ENCODE measurements at regions not wholly inside any gene's neighbourhood (a gene's known extent, or its start where the extent isn't known, plus 50 kb on each side); places are given as distances from the start of the nearest gene placed in this dataset.

DNA sequence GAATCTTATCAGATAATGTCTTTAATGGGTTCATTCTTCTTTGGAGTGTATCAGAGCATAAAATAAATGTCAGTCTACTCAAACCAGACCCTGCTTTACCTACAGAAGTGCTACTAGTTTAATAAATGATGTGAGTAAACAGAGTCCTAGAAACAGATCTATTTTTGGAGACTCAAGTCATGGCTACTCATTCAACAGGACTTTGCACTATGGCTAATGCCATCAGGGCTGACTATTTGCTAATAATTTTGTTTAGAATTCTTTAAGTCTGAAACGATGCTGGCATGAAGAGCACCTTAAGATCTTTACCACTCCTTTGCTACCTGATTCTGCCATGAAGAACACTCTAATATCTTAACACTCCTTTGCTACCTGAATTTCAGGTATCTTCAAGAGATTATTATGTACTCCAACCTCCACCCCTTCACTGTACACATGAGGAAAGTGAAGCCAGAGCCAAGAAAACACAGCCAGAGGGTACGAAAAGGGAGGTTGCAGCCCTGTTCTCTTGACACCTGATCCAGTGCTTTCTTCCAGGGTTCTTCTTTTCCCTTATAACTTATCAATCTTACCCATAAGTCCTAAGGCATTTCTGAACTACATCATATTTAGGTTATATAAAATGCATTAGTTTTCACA, 62.4 kb downstream of the ZNF608 start:
- TF ChIP-seq TAF1 (IDR thresholded peaks at IDR 0.05; ENCODE audit: borderline replicate concordance, insufficient read depth, low read length) = no peak
- TF ChIP-seq FOXP2 (optimal IDR thresholded peaks at IDR 0.05; ENCODE audit: borderline replicate concordance, extremely low read depth, extremely low read length, insufficient read depth) = no peak
- no peak for TF ChIP-seq SIN3A (IDR thresholded peaks at IDR 0.05; ENCODE audit: borderline replicate concordance, insufficient read depth, low read length)
- no peak for TF ChIP-seq POLR2AphosphoS5 (IDR thresholded peaks at IDR 0.05; ENCODE audit: low read depth, low read length)
- TF ChIP-seq, protein P1, sequence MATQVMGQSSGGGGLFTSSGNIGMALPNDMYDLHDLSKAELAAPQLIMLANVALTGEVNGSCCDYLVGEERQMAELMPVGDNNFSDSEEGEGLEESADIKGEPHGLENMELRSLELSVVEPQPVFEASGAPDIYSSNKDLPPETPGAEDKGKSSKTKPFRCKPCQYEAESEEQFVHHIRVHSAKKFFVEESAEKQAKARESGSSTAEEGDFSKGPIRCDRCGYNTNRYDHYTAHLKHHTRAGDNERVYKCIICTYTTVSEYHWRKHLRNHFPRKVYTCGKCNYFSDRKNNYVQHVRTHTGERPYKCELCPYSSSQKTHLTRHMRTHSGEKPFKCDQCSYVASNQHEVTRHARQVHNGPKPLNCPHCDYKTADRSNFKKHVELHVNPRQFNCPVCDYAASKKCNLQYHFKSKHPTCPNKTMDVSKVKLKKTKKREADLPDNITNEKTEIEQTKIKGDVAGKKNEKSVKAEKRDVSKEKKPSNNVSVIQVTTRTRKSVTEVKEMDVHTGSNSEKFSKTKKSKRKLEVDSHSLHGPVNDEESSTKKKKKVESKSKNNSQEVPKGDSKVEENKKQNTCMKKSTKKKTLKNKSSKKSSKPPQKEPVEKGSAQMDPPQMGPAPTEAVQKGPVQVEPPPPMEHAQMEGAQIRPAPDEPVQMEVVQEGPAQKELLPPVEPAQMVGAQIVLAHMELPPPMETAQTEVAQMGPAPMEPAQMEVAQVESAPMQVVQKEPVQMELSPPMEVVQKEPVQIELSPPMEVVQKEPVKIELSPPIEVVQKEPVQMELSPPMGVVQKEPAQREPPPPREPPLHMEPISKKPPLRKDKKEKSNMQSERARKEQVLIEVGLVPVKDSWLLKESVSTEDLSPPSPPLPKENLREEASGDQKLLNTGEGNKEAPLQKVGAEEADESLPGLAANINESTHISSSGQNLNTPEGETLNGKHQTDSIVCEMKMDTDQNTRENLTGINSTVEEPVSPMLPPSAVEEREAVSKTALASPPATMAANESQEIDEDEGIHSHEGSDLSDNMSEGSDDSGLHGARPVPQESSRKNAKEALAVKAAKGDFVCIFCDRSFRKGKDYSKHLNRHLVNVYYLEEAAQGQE (IDR thresholded peaks at IDR 0.05; ENCODE audit: insufficient read depth in 1 of 2, low read depth in 2 of 2, low read length in 2 of 2) = no peak

GRCh38 chr5:124679578-124680199, 66.8 kb downstream of the ZNF608 start:
- no peak for TF ChIP-seq POLR2AphosphoS5 (IDR thresholded peaks at IDR 0.05; ENCODE audit: low read depth, low read length)
- TF ChIP-seq, protein P1 (IDR thresholded peaks at IDR 0.05; ENCODE audit: insufficient read depth in 1 of 2, low read depth in 2 of 2, low read length in 2 of 2) = no peak
- no peak for TF ChIP-seq FOXP2 (optimal IDR thresholded peaks at IDR 0.05; ENCODE audit: borderline replicate concordance, extremely low read depth, extremely low read length, insufficient read depth)
- TF ChIP-seq TAF1 (IDR thresholded peaks at IDR 0.05; ENCODE audit: borderline replicate concordance, insufficient read depth, low read length) = no peak
- TF ChIP-seq SIN3A (IDR thresholded peaks at IDR 0.05; ENCODE audit: borderline replicate concordance, insufficient read depth, low read length) = no peak

- TF ChIP-seq, protein P1 (IDR thresholded peaks at IDR 0.05; ENCODE audit: insufficient read depth in 1 of 2, low read depth in 2 of 2, low read length in 2 of 2) = no peak
- TF ChIP-seq POLR2AphosphoS5 (IDR thresholded peaks at IDR 0.05; ENCODE audit: low read depth, low read length) (no peak), FOXP2 (optimal IDR thresholded peaks at IDR 0.05; ENCODE audit: borderline replicate concordance, extremely low read depth, extremely low read length, insufficient read depth) (no peak), SIN3A (IDR thresholded peaks at IDR 0.05; ENCODE audit: borderline replicate concordance, insufficient read depth, low read length) (no peak), TAF1 (IDR thresholded peaks at IDR 0.05; ENCODE audit: borderline replicate concordance, insufficient read depth, low read length) (no peak)
These were observed 67.4 kb downstream of the ZNF608 start for GRCh38 chr5:124678922-124679519.

DNA sequence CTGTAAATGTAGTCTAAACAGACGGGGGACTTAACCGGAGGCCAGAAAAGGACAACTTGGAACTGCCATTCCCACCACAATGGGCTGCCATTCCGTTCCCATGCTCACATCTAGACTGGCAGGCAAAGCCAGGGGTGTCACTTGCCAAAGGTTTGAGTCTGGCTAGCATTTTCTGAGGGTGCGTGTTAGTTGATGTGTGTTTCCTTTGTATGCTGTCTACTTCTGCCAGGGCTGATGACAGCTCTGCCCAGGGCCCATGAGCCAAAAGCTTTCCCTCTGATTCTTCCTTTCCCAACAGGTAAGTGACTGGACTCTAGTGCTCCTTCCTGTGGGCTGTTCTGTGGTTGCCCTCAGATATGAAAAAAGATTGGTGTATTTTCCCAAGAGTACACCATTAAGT, 68.0 kb downstream of the ZNF608 start:
- TF ChIP-seq POLR2AphosphoS5 (IDR thresholded peaks at IDR 0.05; ENCODE audit: low read depth, low read length) = no peak
- TF ChIP-seq, protein P1 (IDR thresholded peaks at IDR 0.05; ENCODE audit: insufficient read depth in 1 of 2, low read depth in 2 of 2, low read length in 2 of 2) = no peak
- no peak for TF ChIP-seq FOXP2 (optimal IDR thresholded peaks at IDR 0.05; ENCODE audit: borderline replicate concordance, extremely low read depth, extremely low read length, insufficient read depth)
- no peak for TF ChIP-seq SIN3A (IDR thresholded peaks at IDR 0.05; ENCODE audit: borderline replicate concordance, insufficient read depth, low read length)
- TF ChIP-seq TAF1 (IDR thresholded peaks at IDR 0.05; ENCODE audit: borderline replicate concordance, insufficient read depth, low read length) = no peak
